Prostate gland (tissue), 2 donors: ENCODE measurements at regions not wholly inside any gene's neighbourhood (a gene's known extent, or its start where the extent isn't known, plus 50 kb on each side); places are given as distances from the start of the nearest gene placed in this dataset.

Experiments used
- DNase-seq: peaks from one replicate; pipeline ENCODE4 v3.0.0-alpha.2; 2019; ENCODE audit warnings: low spot score
- H3K27ac ChIP-seq, 2 donors: fragments of 200-600 bp; sonication (generic); 2 replicates each; pipeline ENCODE4 v1.5.1; 2017 to 2019
- H3K27me3 ChIP-seq: fragments of 200-600 bp; sonication (generic); replicated peaks from 2 replicates; pipeline ENCODE4 v1.5.1; 2019; ENCODE audit not compliant: insufficient read depth
- H3K36me3 ChIP-seq, 2 donors: fragments of 200-600 bp; sonication (generic); 1 replicate in 1 of 2; 2 replicates in 1 of 2; pipeline versions ENCODE4 v1.5.1 to v1.8.1; 2017 to 2019
- H3K4me1 ChIP-seq: fragments of 200-600 bp; sonication (generic); replicated peaks from 2 replicates; pipeline ENCODE4 v1.5.1; 2019
- H3K4me3 ChIP-seq, 2 donors: fragments of 200-600 bp; sonication (generic); 2 replicates each; pipeline ENCODE4 v1.5.1; 2017 to 2019
- H3K9me3 ChIP-seq: fragments of 200-600 bp; sonication (generic); 2 replicates; pipeline ENCODE4 v1.5.1; 2017
- CTCF ChIP-seq, 4 experiments: fragments of 200-600 bp in 2 of 4; fragments of 450-650 bp in 2 of 4; sonication (generic) in 2 of 4; IDR thresholded peaks; 1 replicate in 3 of 4; 2 replicates in 1 of 4; pipeline ENCODE4 v1.5.1; 2016 to 2019; ENCODE audit warnings: antibody characterized with exemption in 4 of 4, mild to moderate bottlenecking in 2 of 4, moderate library complexity in 2 of 4
- POLR2A ChIP-seq: fragments of 450-650 bp; IDR thresholded peaks from one replicate; pipeline ENCODE4 v1.6.1; 2016; ENCODE audit warnings: antibody characterized with exemption, mild to moderate bottlenecking
- POLR2AphosphoS5 ChIP-seq: sonication (generic); formaldehyde crosslinking; IDR thresholded peaks from one replicate; pipeline ENCODE4 v1.6.1; 2017; ENCODE audit warnings: antibody characterized with exemption
- WGBS: methylation state at CpG from one replicate; pipeline ENCODE4 v1.1.5; 2018; 5-methylcytosine and 5-hydroxymethylcytosine counted together
- intact Hi-C: fragments of 100-400 bp; cut with DNase I; formaldehyde crosslinking; loops from one replicate; pipeline ENCODE4 v1.14.2; 2022

- TF ChIP-seq POLR2AphosphoS5 (no peak), POLR2A (no peak), CTCF (IDR thresholded peaks at IDR 0.05) (no peak)
- intact Hi-C loops: no loop called here
- no peak for DNase-seq
- Histone ChIP-seq H3K27ac (no peak overlapping the region), H3K4me3 (no peak overlapping the region), H3K9me3 (no peaks in the 10 kb centered on the region), H3K27me3 (no peaks in the 10 kb centered on the region), H3K4me1 (no peaks in the 10 kb centered on the region), H3K36me3 (no peaks in the 10 kb centered on the region)
- 85% methylated on average over 10 of the region's 10 CpGs for WGBS
Measured at GRCh38 chr19:30171795-30172612, 200.2 kb upstream of the ZNF536 start.

- Histone ChIP-seq H3K27ac (no peak overlapping the region), H3K4me1 (no peaks in the 10 kb centered on the region), H3K36me3 (no peaks in the 10 kb centered on the region), H3K4me3 (no peak overlapping the region), H3K9me3 (no peaks in the 10 kb centered on the region), H3K27me3 (no peaks in the 10 kb centered on the region)
- no peak for DNase-seq
- TF ChIP-seq POLR2AphosphoS5: no peak
- no peak for TF ChIP-seq CTCF (IDR thresholded peaks at IDR 0.05)
- TF ChIP-seq POLR2A: no peak
- WGBS: 62% methylated on average over 8 of the region's 8 CpGs
- intact Hi-C loops: no loop called here
Measured at GRCh38 chr19:30172613-30173242, 199.5 kb upstream of the ZNF536 start.

- TF ChIP-seq CTCF (IDR thresholded peaks at IDR 0.05) (no peak), POLR2AphosphoS5 (no peak)
- no peaks in the 10 kb centered on the region for H3K27me3 ChIP-seq
Measured at GRCh38 chr19:30173593-30174356, 198.4 kb upstream of the ZNF536 start.

GRCh38 chr19:30174357-30174645 is 197.9 kb upstream of the ZNF536 start:
- 75% methylated on average over 4 of the region's 4 CpGs for WGBS

More at GRCh38 chr19:30173593-30174356, 198.4 kb upstream of the ZNF536 start:
- DNase-seq: no peak
- 46% methylated on average over 13 of the region's 13 CpGs for WGBS
- no peaks in the 10 kb centered on the region for H3K36me3 ChIP-seq
- no peak overlapping the region for H3K27ac ChIP-seq
- no peaks in the 10 kb centered on the region for H3K9me3 ChIP-seq
- intact Hi-C loops: no loop called here
- H3K4me1 ChIP-seq: no peaks in the 10 kb centered on the region
- no peak overlapping the region for H3K4me3 ChIP-seq

More at GRCh38 chr19:30174357-30174645, 197.9 kb upstream of the ZNF536 start:
- intact Hi-C loops: no loop called here
- TF ChIP-seq POLR2A (no peak), CTCF (IDR thresholded peaks at IDR 0.05) (no peak), POLR2AphosphoS5 (no peak)
- DNase-seq: no peak
- no peak overlapping the region for H3K4me3 ChIP-seq
- no peaks in the 10 kb centered on the region for H3K9me3 ChIP-seq
- no peak overlapping the region for H3K27ac ChIP-seq
- H3K36me3 ChIP-seq: no peaks in the 10 kb centered on the region
- no peaks in the 10 kb centered on the region for H3K27me3 ChIP-seq
- no peaks in the 10 kb centered on the region for H3K4me1 ChIP-seq
